HG03066 (cell line): ENCODE measurements at regions not wholly inside any gene's neighbourhood (a gene's known extent, or its start where the extent isn't known, plus 50 kb on each side); places are given as distances from the start of the nearest gene placed in this dataset.
"Not testable (repeated sequence)": the region's sequence is repeated elsewhere in the genome, so short reads cannot be mapped to it uniquely, and the experiment has no call there.

Experiments
- ATAC-seq: cut with Tn5 transposase; IDR thresholded peaks from one replicate; pipeline ENCODE4 v1.9.1; 2021; ENCODE audit warnings: low read depth; ENCODE audit not compliant: unreplicated experiment

DNA sequence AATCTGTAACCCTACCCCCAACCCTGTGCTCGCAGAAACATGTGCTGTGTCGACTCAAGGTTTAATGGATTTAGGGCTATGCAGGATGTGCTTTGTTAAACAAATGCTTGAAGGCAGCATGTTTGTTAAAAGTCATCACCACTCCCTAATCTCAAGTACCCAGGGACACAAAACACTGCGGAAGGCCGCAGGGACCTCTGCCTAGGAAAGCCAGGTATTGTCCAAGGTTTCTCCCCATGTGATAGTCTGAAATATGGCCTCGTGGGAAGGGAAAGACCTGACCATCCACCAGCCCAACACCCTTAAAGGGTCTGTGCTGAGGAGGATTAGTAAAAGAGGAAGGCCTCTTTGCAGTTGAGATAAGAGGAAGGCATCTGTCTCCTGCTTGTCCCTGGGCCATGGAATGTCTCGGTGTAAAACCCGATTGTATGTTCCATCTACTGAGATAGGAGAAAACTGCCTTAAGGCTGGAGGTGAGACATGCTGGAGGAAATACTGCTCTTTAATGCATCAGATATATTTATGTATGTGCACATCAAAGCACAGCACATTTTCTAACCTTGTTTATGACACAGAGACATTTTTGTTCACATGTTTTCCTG, 94.4 kb downstream of the LSM3 start:
- ATAC-seq = not testable (repeated sequence)

DNA sequence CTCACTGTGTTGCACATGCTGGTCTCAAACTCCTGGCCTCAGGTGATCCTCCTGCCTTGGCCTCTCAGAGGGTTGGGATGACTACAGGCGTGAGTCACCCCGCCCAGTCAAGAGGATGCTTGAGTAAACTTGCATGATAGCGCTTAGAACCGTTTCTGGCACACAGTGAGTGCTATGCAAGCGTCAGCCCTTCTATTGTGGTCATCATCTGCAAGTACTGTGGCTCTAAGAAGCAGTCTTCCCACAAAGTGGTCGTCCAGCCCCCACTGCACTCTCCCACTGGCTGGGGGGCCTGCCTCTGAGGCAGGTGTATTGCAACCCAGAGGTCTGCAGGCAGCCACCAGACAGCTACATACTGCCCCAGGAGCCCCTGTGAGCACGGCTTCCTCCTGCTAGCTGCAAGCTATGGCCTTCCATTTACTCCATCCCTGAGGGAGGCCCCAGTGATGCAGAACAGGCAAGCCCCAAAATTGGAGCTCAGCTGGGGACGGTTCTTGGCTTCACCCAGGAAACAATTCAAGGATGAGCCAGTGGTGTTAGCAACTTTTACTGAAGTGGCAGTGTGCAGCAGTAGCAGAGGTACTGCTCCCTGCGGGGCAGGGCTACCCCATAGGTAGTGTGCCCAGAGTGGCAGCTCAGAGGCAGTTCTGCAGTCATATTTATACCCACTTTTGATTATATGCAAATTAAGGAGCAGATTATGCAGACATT, 95.4 kb downstream of the LSM3 start:
- ATAC-seq = no peak

DNA sequence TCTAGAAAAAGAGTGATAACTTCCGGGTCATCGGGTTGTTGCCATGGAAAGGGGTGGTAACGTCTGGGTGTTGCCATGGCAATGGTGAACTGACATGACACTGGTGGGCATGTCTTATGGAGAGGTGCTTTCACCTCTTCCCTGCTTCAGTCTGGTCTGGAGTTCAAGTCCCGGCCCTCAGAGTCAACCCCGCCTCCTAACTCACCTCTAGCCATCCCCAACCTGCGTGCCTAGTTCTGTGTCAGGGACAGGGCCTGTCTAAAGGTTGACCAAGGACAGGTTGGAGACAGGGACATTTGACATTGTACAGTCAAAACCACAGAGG, 96.0 kb downstream of the LSM3 start:
- no peak for ATAC-seq

DNA sequence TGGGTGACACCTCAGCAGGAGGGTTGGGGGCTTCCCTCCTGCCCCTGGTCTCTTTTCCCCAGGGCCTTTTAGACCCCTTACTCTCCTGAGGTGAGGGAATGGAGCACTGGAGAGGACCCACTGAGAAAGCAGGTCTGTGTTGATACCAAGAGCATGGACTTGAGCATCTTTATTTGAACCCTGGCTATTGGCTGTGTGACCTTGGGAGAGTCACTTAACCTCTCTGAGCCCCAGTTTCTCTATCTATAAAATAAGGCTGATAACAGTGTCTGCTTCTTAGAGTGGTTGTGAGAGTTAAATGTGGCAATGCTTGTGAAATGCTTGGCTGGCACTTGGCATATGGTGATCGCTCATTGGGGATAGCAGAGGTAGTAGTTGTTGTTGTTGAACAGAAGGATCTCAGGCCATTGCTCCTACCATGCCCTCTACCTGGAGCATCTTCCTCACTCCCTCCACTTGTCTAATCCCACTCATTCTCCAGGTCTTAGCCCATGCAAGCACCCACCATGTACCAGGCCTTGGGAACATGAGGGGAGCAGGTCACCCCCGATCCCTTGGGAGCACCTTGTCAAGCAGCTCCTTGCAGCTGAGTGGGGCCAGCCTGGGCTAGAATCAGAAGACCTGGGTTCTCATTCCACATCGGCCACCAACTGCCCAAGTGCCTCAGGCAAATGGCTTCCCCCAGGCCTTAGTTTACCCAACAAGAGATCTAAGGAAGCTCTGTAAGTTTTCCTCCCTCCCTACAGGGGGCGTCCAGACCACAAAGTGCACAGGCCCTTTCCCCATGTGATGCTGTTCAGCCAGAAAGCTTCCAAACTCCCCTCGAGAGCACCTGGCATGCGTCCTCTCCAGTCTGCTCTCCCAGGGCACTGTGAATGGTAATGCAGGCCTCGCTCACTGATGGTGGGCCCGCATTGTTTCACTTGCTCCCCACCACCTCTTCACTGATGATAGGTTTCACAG, 96.7 kb downstream of the LSM3 start:
- ATAC-seq = no peak

DNA sequence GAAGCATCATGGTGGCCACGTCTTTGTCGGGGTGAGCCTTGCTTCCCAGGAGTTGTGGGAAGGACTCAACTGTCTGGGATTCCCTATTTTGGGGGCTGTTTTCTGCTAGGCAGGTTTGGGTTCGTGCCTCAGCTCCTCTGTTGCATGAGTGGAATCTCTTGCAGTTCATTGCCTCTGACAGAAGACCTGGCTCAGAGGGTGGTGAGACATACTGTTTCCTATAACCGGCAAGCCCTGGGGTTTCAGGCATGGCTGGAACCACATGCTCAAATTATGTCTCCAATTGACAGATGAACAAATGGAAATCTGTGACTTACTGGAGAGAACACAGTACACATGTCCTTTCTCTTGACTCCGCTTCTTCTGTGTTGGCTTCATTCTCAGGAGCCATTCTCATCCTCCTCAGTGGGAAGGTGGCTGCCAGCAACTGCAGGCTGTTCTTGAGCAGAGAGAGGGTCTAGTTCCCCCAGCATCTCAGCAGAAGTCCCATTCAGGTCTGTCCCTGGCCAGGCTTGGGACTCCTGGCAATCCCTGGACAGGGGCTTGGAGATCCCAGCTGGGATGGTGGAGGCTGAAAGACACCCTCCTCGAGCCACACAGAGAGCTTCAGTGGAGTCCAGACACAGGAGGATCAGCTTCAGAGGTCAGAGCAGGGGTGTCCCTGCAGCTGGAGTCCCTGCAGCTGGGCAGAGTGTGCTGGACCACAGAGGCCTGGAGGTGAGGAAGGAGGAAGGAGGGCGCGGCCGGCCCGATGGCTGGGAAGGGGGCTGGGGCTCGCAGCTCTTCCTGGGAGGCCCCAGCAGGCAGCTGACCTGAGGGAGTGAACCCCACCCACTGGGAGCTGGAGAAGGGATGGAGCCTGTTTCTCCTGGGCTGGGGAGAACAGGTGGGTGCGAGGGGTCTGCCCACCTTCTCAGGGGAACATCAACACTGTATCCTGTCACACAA, 97.6 kb downstream of the LSM3 start:
- ATAC-seq = no peak

DNA sequence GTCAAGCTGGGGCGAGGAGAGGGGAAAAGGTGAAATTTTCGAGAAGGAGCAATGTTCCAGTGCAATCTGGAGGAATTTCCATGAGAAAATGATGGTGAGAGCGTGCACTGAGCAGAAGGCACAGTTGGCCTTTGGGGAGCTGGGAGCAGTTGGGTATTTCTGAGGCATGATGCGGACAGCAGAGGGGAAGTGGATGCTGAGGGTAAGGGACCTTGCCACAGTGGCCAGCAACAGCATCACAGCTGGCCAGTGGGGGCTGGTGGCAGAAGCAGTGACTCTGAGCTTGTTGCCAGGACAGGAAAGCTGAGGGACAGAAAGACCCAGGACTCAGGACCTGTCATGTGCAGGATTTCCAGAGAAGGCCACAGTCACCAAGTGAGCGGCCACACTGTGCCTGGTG, 98.9 kb downstream of the LSM3 start:
- no peak for ATAC-seq

DNA sequence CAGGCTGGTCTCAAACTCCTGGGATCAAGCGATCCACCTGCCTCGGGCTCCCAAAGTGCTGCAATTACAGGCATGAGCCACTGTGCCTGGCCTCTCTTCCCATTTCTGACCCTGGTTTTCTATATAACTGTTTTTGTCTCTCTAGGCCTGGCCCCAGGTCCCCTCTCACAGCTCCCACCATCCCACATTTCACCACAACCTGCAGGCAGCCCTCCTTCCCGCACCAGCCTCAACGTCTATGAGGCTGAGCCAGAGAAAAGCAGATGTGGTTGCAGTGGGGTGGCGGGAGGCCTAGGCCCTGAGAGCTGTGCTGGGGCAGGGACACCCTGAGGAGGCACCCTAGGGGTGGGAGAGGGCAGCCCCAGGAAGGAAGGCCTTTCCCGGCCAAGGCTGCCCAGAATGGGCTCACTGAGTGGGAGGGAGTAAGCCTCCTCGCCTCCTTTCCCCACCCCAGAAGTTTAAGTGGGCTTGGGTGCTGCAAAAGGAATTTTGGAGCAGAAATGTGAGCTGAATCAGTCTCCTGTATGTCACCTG, 99.7 kb downstream of the LSM3 start:
- ATAC-seq = no peak

DNA sequence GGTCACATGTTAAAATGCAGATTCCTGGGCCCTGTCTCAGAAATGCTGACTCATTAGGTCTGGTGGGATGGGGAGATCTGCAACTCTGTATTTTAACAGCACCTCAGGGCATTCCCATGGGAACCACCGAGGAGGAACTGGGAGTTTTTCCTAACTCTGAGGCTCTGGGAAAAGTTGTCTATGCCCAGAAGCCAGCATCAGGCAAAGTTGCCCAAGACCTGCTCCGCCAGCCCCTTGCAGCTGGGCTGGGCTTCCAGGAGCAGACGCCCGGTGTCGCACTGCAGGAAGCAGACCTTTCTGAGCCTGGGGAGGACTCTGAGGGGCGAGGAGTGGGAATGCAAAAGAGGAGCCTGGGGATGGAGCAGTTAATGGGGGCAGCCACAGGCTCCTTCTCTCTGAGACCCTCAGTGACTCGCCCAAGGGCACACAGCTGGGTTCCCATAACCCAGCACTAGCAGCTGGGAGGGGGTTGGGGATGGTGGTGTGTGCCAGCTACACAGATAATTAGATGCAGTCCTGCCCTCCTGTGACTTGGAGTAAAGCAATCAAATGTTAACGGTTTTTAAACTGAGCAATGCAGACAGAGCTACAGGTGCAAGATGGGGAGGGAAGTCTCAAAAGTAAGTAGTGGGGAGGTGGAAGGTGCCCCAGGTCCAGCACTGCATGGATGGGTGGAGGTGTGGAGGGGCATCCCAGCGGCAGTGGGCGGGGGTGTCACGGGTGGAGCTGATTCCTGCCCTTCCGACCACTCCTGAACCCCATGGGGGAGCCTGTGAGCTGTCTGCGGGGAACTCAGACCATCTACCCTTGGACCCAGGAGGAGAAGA, 100.4 kb downstream of the LSM3 start:
- no peak for ATAC-seq

DNA sequence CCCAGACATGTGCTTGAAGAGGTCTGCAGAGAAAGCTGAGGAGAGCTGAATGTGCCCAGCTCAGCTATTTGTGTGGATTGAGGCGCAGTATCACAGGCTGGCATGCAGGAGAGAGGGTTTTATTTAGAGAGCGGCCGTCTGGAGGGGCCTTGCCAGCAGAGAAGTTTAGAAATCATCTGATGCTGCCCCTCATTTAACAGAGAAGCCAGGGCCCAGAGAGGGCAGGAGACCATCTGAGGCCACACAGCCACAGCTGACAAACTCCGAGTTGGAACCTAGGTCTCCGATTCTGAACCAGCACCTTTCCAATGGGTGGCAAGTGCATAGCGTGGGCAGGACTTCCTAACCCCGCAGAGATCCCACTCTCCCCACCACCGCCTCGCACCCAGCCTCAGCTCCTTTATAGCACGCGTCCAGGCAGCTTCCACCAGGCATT, 101.0 kb downstream of the LSM3 start:
- no peak for ATAC-seq

DNA sequence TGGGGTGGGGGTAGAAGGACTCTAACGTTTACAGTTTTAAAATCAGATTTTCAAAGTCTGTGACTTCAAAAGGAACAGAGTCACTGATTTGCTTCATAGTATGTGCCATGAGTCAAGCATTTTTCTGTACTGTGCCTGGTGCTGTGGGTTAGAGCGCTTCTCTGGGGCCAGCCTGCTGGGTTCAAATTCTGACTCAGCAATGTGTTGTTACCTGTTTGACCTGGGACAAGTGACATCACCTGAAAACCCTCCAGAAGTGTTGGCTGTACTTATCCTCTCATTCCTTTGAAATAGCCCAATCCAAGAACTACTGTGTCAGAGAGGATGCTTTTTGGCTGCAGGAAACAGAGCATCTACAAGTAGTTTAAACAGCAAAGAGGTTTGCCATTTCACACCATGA, 101.7 kb downstream of the LSM3 start:
- ATAC-seq = no peak

DNA sequence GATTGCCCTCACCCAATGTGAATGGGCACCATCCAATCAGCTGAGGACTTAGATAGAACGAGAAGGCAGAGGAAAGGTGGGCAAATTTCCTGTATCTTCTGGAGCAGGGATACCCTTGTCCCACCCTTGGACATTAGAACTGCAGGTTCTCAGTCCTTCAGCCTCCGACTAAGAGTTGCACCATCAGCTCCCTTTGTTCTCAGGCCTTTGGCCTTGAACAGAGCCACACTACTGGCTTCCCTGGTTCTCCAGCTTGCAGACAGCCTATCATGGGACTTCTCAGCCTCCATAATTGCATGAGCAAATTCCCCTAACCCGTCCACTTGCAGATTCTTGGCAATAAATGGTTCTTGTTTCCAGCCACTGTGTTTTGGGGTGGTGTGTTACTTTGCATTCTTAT, 102.4 kb downstream of the LSM3 start:
- no peak for ATAC-seq

DNA sequence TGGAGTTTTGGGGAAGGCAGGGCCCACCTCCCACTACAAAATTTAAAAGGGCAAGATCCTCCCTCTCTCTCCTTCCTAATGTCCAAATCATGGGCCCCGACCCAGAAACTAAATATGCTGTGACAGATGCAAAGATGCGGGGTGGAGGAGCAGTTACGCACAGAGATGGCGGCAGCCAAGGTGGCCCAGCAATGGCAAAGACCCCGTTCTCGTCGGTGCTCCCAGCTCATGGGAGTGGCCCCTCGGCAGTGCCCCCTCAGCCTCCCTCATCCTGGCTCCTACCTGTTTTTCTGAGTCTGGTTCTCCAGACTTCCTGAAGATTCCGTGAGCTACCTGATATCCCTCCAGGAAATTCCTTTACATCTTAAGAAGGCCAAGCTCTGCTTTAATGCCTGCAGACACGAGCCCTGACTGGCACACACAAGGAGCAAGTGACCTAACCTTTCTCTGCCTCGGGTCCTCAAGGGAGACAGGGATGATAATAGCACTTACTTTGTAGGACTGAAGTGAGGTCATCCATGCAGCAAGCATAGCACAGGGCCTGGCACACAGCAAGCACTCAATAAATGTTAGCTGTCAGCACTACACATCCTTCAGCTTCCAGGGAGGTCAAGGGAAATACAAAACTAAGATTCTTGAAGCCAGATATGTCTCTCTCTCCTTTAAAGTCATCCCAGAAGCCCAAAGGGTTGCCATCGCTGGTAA, 103.5 kb downstream of the LSM3 start:
- ATAC-seq = no peak

DNA sequence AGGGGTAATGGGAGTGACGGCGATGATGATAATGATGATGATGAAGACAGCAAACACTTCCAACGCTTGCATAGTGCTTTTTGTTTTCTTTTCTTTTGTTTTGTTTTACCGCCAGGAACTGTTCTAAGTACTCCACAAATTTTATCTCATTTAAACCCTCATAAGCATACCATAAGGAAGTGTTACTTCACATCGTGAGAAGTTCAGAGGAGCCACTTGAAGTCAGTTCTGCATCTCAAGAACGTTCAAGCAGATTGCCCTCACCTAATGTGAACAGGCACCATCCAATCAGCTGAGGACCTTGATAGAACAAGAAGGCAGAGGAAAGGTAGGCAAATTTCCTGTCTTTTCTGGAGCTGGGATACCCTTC, 104.1 kb downstream of the LSM3 start:
- no peak for ATAC-seq

DNA sequence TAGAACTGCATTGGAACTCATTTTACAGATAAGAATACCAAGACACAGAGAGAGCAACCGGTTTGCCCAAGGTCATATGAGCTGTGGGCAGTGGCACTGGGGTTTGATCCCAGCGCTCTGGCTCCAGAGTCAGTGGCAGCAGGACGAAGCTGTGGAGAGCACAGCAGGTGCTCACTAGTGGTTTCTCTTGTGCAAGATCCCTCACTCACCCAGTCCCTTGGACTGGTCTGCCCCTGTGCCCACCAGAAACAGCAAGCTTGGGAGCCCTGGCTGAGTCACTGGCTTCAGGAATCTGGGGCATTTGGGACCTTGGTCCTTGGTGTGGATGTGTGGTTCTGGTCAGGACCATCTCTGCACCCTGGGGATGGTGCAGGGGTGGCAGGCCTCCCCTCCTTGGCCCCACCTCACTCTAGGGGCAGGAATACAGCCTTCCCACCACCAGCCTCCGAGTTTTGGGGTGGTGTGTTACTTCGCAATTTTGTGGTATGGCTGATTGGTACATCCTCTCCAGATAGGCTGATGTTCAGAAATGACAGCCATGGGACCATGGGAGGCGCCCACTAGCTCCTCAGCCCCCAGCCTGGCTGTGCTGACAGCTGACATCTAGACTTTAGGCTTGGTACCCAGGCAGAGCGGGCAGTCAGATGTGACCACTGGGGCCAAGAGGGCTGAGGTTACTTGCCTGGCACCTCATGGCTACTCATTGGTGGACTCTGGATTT, 104.6 kb downstream of the LSM3 start:
- no peak for ATAC-seq

DNA sequence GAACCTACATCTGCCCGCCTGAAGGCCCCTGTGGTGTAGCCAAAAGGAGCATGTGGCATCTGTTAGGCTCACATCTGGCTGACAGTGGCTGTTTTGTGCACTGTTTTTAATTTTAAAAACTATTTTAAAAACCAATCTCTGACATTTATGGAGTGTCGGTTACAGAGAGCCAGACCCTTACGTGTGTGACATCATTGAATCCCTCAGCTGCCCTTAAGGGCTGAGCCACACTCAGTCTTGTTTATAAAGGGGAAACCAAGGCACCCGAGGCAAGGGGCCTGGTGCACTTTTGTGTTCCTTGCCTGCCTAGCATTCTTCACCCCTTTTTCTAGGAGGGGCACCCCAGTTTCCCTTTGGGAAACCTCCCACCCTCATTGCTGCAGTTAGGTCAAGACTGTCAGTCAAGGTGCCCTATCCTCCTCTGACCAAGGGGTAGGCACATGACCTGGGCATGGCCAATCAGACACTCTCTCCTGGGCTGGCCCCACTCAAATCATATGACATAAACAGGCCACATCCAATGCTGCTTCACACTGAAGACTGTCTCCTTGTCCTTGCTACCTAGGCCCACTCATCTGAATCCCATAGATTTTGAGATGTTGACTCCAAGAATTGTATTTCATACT, 105.3 kb downstream of the LSM3 start:
- ATAC-seq = no peak

DNA sequence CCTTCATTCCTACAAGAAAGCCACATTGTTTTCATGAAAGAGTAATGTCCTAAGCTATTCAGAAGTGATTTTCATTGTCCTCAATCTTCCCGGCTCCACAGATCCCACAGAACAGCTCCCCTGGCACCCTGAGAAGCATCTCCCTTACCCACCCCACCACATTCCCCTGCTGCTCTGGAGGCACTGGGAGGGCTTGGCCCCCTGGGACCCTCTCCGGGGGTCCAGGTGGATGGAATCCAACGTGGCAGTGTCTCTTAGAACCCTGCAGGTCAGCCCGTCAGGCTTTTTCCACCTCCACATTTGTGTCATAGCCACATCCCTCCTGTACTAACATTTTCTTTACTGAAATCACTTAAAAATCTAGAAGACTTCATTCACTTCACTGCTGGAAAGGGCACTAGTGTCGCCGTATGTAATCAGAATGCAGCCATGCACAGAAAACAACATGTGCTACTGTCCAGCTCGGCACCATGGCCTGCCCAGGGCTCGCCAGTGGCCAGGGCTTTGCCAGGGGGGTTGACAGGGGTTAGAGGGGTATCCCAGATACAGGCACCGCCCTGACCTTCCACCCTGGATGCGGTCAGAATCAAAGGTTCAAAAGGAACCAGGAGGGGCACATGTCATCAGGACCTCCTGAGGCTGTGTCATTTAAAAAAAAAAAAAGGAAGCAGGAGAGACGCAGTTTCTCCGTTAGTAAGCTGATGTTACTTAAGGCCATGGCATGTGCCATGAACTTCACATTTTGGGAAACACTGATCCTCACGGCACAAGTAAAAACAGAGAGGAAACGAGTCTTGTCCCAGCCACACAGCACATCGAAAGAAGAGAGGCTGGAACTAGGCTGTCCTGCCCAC, 106.3 kb downstream of the LSM3 start:
- ATAC-seq = no peak

DNA sequence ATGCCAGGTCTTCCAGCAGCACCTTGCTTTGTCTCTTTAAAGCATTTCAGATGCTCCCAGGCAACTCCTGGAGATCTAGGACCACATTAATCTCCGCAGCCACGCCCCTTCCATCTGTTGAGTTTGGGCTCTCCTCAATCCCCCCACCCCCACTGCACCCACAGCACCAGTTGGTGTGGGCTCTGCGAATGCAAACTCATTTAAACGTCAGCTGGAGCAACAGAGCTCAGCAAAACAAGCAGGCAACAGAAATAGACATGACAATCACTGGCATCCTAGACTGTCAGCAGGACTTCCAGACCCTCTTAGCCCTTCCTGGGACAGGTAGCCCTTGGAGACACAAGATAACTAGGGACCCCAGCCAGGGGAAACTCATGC, 106.9 kb downstream of the LSM3 start:
- no peak for ATAC-seq
